ENCODE measurements at regions not wholly inside any gene's neighbourhood (a gene's known extent, or its start where the extent isn't known, plus 50 kb on each side); places are given as distances from the start of the nearest gene placed in this dataset.

GRCh38 chr10:60646966-60647796 is 131.1 kb upstream of the CDK1 start:
- Histone ChIP-seq H3K27ac (no peak overlapping the region), H3K27me3 (replicated peaks) (no peaks in the 10 kb centered on the region), H3K4me3 (ENCODE audit: low read depth, low read length) (no peak overlapping the region), H3K36me3 (replicated peaks) (no peaks in the 10 kb centered on the region)
- TF ChIP-seq CTCF (IDR thresholded peaks at IDR 0.05; ENCODE audit: low read depth, low read length, missing control alignments): peak; percentile 54
- in situ Hi-C loops (cut with HindIII; ENCODE audit: low pct_ligation_motif_present, low sequenced_read_pairs): no loop called here
- peak; percentile 69 for DNase-seq

GRCh38 chr10:60645980-60646379 is 132.3 kb upstream of the CDK1 start:
- no peak for TF ChIP-seq CTCF (IDR thresholded peaks at IDR 0.05; ENCODE audit: low read depth, low read length, missing control alignments)
- no peaks in the 10 kb centered on the region for H3K27me3 ChIP-seq (replicated peaks)
- no peak overlapping the region for H3K4me3 ChIP-seq (ENCODE audit: low read depth, low read length)
- in situ Hi-C loops (cut with HindIII; ENCODE audit: low pct_ligation_motif_present, low sequenced_read_pairs): no loop called here
- DNase-seq: no peak
- no peaks in the 10 kb centered on the region for H3K36me3 ChIP-seq (replicated peaks)
- H3K27ac ChIP-seq: no peak overlapping the region

- DNase-seq: no peak
- TF ChIP-seq CTCF (IDR thresholded peaks at IDR 0.05; ENCODE audit: low read depth, low read length, missing control alignments): no peak
- Histone ChIP-seq H3K36me3 (replicated peaks) (no peaks in the 10 kb centered on the region), H3K27me3 (replicated peaks) (no peaks in the 10 kb centered on the region), H3K4me3 (ENCODE audit: low read depth, low read length) (no peak overlapping the region), H3K27ac (no peak overlapping the region)
- in situ Hi-C loops (cut with HindIII; ENCODE audit: low pct_ligation_motif_present, low sequenced_read_pairs): no loop called here
These were observed 133.7 kb upstream of the CDK1 start for GRCh38 chr10:60644436-60645130.

- Histone ChIP-seq H3K4me3 (ENCODE audit: low read depth, low read length) (no peak overlapping the region), H3K36me3 (replicated peaks) (no peaks in the 10 kb centered on the region), H3K27me3 (replicated peaks) (no peaks in the 10 kb centered on the region), H3K27ac (no peak overlapping the region)
- no peak for DNase-seq
- in situ Hi-C loops (cut with HindIII; ENCODE audit: low pct_ligation_motif_present, low sequenced_read_pairs): no loop called here
- no peak for TF ChIP-seq CTCF (IDR thresholded peaks at IDR 0.05; ENCODE audit: low read depth, low read length, missing control alignments)
These were observed 134.4 kb upstream of the CDK1 start for GRCh38 chr10:60643874-60644273.

GRCh38 chr10:60629332-60629731 is 148.9 kb upstream of the CDK1 start:
- no peaks in the 10 kb centered on the region for H3K27me3 ChIP-seq (replicated peaks)
- H3K4me3 ChIP-seq (ENCODE audit: low read depth, low read length): no peak overlapping the region
- DNase-seq: no peak
- in situ Hi-C loops (cut with HindIII; ENCODE audit: low pct_ligation_motif_present, low sequenced_read_pairs): no loop called here
- TF ChIP-seq CTCF (IDR thresholded peaks at IDR 0.05; ENCODE audit: low read depth, low read length, missing control alignments): no peak
- no peaks in the 10 kb centered on the region for H3K36me3 ChIP-seq (replicated peaks)
- H3K27ac ChIP-seq: no peak overlapping the region

Measured in brain microvascular endothelial cell (primary cell).